NCI-H510A (cell line): ENCODE measurements at regions not wholly inside any gene's neighbourhood (a gene's known extent, or its start where the extent isn't known, plus 50 kb on each side); places are given as distances from the start of the nearest gene placed in this dataset.
"Not testable (repeated sequence)": the region's sequence is repeated elsewhere in the genome, so short reads cannot be mapped to it uniquely, and the experiment has no call there.

Source experiments
- DNase-seq: peaks from one replicate; lab custom pipeline; 2025; lab: John Stamatoyannopoulos, UW

DNA sequence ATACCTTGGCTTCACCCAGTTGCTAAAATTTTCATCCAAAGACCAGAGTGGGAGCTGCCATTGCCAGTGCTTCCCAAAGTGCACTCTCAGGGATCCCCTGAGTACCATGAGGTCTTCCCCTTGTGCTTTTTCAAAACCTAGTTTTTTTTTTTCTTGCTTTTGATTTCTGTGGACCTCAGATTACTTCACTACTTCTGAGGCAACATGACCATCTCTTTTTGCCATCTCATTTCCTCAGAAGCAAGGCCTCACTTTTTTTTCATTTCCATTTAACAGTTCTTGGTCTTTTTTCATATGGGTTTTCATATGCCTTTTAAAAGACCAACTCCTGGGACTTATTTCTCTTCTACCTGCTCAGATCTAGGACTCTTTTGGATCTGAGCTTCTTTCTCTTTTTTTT lies 64.1 kb upstream of the MMS22L start:
- DNase-seq: no peak

DNA sequence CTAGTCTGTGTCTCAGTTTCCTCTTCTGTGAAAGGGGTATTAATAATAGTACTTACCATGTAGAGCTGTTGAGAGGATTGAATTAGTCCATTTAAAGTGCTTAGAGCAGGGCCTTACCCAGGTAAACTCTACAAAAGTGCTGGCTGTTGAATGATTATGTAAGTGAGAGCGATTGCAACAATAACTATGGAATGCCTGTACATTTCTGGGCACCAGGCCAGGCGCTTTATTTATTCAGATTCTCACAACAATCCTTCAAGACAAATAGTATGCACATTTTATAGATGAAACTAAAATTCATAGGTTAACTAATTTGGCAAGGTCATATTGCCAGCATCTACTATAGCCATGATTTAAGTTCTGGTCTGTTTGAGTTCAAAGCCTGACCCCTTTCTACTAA lies 78.3 kb upstream of the MMS22L start:
- DNase-seq: no peak

DNA sequence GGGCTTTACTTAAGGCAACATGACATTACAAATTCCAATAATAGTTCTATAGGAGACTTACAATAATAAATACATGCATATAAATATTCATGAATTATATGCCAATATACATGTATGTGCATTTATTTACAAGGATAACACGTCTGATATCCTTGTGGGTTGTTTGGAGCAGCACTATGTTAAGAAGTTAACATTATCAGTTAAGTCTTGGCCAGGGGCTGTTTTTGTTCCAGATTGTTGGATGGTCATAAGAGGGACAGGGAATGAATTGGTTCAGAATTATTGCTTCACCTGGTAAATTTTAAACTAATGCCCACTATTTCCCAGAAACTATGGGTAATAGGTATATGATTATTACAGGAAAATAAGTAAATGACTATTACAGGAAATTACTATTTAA lies 81.3 kb upstream of the MMS22L start:
- DNase-seq: no peak

DNA sequence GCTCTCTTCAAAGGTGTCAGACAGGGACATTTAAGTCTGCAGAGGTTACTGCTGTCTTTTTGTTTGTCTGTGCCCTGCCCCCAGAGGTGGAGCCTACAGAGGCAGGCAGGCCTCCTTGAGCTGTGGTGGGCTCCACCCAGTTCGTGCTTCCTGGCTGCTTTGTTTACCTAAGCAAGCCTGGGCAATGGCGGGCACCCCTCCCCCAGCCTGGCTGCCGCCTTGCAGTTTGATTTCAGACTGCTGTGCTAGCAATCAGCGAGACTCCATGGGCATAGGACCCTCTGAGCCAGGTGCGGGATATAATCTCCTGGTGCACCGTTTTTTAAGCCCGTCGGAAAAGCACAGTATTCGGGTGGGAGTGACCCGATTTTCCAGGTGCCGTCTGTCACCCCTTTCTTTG lies 99.1 kb upstream of the MMS22L start:
- not testable (repeated sequence) for DNase-seq

DNA sequence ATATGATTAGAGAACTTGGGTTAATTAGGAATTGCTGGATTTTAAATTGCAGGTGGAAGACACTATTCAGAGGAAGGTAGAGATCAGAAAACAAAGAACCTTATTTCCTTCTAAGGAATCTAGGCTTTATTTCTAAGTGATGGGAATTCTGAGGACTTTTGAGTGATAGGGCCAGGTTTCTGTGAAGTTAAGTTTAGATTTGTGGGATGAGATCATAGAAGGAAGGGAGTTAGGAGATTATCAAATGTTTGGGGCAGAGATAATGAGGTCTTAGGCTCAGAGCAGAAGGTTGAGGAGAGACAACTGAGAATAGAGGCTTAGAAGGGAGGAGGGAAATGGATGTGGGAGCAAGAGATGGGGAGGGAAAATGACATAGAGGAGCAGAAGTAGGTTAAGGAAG lies 109.7 kb upstream of the MMS22L start:
- DNase-seq: no peak

DNA sequence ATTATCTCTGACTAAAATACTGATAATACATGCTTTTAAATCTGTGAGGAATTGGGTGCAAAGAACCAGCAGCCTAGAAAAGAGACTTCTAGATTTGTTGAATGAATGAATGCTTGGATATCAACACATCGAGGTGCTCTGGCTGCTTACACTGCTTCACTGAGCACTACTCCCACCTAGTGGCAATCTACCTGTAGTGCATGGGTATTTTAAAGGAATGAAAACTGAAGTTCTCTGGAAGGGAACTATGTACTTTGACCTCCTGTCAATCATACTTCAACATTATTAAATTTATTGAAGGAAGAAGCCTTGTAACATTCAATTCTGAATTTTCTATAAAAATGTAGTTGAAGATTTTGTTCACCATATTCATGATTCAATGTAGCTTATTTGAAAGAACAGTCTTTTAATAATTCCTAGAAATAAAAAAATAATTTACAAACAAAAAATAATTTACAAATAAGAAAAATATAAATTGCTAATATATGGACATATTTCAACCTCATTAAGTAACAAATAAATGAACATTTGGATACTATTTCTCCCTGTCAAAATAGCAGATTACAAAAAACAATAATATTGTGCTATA lies 111.2 kb upstream of the MMS22L start:
- no peak for DNase-seq

DNA sequence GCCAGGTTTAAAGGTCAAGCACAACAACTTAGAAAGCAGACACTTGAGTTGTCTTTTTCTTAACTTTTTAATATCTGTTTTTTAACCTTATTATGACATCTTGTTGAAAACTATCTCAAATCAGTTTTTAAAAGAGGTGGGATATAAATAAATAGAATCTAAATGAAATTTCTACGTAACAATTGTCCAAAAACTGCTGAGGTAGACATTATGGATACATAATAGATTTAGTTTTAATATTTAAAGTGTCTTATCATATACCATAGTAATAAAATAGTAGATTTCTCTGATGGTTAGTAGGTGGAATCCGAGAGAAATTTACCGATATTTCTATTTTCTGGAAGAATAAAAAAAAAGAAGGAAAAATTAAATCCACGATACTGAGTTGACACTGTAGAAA lies 113.9 kb upstream of the MMS22L start:
- DNase-seq: no peak

DNA sequence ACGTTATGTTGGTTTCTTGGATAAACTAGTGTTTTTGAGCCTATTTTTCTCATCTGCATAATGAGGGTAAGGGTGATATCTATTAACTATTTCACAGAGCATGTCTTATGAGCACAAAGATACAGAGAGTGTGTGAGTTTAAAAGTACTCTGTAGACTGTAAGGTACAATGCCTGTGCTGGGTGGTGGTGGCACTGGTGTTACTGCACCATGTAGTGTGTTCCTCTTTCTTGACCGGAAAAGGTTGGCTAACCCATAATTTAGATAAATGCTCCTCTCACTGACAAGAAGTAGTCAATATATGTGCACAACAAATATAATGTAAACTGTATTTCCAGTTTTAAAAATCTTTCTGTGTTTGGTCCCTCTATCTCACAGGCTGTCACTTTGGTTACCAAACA lies 116.2 kb upstream of the MMS22L start:
- no peak for DNase-seq

DNA sequence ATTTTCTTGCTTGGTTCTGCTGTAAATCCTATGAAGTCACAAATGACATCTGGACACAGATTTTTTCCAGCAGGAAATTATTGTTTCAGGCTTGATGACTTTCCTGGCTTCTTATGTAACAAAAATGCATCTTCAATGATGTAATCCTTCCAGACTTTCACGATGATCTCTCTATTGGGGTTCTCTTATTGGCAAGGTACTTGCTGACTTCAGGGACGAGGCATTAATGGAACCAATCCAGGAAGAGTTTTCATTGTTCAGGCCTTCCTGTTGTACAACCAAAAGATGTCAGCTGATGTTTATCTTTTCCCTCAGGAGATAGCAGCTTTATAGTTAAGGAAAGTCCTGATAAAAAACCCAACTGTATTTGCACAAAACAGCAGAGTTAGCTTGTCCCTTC lies 118.5 kb upstream of the MMS22L start:
- DNase-seq: no peak

DNA sequence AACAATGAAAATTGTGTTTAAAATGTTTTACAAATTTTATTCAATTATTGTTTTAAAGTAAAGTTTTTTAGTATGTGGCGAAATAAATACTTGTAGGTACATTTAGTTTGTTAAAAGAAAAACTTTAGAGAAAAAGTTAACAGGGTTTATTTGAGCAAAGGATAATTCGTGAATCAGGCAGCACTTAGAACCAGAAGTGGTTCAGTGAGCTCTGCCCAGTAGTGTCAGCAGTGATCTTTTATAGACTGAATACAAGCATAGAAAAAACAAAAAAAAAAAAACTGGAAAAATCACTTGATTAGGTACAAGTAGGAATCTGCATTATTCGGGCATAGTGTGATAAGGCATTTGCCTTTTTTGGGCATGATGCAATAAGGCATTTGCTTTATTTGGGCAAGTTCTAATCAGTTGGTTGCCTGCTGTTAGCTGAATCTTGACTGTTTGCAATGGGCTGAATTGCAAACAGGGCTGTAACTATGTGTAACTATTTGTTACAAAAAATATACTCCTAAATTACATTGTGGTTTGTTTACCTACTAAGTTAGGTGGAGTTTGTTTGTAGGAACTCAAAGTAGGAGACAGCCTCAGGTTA lies 122.9 kb upstream of the MMS22L start:
- no peak for DNase-seq

DNA sequence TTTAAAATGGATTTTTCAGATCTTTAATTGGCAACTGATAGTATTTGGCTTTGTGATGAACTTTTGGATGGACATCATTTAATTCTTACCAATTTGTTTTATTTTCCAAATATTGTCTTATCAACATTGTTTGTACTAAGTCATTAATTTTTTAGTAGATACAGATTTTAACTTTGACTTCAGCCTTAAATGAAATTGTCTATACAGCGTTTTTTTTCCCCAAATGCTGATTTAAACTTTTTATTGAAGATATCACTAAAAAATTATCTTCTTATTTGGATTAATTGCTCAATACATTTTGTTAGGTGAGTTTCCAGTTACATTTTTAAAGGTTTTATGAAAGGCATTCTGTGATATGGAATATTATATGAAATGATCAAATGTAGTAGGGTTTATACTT lies 123.6 kb upstream of the MMS22L start:
- DNase-seq: no peak

DNA sequence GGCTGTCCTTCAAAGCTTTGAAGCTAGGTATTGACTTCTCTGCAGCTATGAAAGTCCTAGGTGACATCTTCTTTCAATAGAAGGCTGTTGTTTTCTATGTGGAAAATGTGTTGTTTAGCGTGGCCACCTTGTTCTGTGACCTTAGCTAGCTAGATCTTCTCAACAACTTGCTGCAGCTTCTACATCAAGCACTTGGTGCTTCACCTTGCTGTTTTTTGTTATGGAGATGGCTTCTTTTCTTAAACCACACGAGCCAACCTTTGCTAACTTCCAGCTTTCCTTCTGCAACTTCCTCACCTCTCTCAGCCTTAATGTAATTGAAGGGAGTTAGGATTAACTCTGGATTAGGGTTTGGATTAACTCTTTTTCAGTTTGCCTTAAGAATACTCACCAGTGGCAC lies 128.6 kb upstream of the MMS22L start:
- DNase-seq: no peak

DNA sequence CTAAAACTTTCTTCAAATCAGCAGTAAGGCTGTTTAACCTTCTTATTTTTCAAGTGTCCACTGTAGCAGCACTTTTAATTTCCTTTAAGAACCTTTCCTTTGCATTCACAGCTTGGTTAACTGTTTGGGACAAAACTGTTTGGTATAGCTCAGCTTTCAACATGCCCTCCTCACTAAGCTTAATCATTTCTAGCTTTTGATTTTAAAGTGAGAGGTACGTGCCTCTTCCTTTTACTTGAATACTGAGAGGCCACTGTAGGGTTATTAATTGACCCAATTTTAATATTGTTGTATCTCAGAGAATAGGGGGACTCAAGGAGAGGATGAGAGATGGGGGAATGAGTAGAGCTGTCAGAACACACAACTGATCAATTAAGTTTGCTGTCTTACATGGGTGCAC lies 129.5 kb upstream of the MMS22L start:
- no peak for DNase-seq

DNA sequence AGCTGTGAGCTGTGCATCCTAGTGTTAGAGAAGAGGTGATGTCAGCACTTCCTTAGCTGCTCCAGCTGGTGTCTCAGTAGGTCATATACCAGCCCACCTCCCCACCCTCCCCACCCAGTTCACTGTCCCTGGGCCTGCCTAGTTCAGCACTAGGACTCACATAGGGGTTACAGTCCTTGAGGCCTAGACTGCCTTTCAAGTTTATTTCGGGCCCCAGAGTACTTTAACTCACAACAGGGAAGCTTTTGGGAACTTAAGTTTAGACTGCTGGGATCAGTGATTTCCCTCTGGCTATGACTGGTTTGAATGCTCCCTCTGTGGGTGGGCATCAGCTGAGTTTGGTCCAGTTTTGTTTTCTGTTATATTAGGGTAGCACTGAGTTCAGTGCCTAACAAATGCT lies 139.2 kb upstream of the MMS22L start:
- DNase-seq: no peak

DNA sequence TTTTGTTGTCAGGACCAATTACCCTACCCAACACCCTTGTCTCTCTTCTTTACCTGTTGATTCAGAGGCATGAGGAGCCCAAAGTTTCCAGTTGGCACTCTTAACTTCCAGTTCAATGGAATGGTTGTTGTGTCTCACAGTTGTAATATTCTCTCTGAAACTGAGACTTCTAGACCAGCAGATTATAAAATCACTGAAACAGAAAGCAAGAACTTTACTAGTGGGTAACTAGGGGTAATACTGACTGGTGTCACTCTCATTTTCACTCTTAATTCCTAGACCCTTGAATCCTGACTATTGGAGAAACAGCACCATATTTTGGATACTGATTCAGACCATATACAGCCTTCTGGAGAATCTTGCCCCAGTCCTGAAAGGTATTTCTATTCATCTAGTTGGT lies 140.2 kb upstream of the MMS22L start:
- no peak for DNase-seq

DNA sequence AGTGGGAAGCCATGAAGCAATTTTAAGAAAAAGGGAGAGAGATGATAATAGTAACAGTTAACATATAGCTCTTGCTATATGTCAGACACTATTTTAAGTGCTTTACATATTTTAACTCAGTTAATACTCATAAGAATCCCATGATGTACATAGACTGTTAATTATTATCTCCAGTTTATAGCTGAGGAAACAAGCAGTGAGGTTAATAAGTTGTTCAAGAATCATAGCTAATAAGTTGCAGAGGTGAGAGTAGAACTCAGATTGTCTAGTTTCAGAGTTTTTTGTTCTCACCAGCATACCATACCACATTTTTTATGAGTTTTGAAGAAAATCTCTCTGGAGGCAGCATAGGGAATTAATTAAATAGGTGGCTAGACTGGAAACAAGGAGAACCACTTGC lies 144.6 kb upstream of the MMS22L start:
- no peak for DNase-seq

DNA sequence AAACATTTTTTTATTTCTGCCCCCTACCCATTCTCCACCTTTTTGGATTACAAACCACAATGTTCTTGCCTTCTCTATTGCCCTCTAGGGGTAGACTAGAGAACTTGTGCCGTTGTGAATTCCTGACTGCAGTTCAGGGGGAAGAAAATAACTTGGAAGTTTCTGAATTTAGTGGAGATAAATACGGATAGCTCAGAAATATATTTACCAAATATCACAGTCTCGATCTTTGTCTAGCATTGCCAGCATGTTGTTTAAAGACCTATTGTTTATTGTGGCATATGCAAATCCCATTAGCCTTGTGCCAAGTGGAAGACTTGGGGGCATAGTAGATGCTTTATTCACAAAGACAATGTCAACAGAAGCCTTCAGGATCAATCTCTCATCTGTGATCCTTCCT lies 154.1 kb upstream of the MMS22L start:
- no peak for DNase-seq

DNA sequence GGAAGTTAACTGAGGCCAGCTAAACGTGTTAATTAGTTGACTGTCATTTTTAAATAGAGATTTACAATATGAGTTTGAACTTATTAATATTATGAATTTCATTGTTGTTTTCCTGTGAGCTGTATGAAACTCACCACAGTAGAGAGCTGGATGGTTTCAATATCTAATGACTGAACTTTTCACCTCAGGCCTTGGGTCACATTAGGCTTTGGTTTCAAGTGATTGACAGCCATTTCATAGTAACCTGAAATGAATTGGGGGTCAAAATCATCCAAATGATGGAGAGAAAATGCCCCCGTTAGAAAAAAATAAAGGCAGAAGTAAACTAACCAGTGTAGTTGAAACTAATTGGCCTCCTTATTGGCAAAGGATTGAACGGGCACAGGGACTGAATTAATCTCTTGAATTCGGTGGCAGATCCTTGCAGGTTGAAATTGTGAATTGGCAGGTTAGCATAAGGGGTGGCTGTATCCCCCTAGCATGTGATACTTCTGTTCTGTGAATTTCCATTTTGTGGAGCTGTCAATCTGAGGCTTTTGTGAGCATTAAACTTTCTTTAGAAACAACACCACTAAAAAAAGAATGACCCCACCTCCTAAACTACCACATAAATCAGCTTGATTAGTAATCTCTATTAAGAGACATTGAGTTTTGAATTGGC lies 155.1 kb upstream of the MMS22L start:
- DNase-seq: no peak

DNA sequence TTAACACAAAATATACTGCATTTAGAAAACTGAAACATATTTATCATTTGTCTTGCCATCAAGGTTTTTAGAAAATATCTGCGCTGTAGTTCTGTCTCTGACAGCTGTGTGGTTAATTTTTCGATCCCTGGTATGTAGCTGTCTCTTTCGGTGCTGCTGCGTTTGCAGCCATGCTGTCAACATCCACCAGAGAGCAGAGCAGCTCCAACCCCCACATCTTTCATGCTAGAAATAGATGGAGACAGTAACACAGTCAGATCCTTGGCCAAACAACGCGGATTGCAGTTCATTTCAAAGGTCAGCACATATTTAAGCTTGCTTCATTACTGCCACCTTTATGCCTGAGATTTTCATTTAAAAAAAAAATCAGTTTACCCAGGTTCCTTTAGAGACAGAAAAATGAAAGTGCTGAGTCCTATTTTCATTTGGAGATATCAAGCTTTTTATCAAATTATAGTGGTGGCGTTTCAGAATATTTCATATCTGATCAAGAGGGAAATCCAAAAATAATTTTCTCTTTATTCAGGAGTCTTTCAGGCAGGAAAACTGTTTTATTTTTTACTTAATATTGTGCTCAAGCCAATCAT lies 157.7 kb upstream of the MMS22L start:
- peak; percentile 24 for DNase-seq

DNA sequence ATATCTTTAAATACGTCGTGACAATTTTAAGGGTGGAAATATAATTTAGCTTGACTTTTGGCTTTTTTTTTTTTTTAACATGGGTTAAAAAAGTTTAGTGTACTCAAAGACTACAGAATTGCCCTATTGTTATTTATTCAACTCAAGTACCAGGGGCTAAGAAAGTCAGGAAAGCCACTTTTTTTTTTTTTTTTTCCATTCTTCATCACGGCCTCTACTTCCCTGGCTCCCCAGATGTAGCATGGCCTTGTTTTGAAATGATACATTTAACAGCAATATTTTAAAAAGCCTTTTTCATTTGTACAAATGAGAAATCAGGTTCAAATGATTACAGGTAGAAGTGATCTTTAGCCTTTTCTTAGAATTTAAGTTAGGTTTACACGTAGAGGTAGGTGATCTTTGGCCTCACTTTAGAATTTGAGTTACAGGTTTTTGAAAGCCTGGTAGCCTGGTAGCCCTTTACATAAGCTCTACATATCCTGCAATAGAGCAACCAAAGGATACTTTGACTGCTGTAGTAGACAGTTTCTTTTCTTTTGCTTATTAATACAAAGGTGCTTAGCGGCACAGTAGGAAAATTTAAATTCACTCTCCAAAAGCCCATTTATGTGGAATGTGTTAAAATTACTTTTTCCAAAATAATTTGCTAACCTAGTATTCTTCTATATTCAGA lies 160.5 kb upstream of the MMS22L start:
- no peak for DNase-seq

DNA sequence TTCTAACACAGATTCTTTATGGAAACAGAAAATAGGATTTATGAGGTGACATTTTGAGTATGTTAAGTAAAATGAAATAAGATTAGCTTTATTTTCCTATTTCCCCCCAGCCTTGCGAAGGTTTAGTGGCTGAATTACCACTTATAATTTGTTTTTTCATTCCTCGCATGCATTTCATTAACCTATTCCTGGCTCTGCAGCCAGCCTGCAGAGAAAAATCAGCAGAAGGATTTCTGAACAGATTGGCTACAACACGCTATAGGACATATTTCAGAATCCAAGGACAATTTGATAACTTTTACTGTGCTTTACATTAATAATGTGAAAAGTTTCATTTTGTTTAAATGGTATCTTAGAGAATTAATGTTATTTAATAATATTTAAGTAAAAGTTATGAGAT lies 162.4 kb upstream of the MMS22L start:
- no peak for DNase-seq

DNA sequence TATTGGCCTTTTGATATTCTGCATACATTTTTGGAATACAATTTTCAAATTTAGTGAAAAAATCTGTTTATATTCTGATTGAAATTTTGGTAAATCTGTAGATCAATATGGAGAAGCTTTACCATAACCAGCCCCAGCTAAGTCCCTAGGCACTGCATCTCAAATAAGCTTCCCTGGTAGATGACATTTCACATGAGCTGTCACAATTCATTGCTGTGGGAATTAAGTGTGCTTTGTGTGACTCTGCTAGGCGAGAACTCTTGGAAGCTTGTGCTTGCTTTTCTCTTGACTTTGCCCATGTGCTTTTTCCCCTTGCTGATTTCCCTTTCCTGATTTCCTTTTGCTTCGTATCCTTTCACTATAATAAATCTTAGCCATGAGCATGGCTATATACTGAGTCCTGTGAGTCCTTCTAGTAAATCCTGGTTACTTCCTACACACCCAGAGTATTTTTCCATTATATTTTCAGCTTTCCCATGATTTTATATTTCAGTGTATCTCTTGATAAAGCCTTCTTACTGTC lies 166.5 kb upstream of the MMS22L start:
- no peak for DNase-seq

DNA sequence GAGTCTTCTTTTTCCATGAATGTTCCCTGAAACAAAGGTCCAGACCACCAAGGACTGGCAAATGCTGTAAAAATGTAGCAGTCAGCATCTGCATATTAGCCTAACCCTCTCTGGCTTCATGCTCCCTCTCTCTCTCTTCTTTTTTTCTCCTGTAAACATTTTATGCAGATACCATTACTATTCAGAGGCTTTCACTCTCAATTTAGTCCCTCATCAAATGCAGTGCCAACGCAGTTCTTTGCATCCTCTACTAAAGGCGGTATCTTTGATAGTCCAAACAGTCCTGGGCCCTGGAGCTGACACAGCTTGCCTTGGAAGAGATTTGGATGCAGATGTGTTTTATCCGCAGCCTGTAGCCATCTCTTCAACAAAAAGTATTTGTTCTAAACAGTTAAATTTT lies 167.1 kb upstream of the MMS22L start:
- no peak for DNase-seq
